ENCODE measurements at regions not wholly inside any gene's neighbourhood (a gene's known extent, or its start where the extent isn't known, plus 50 kb on each side); places are given as distances from the start of the nearest gene placed in this dataset.

GRCh38 chr6:14193524-14193923 is 76.0 kb downstream of the CD83 start:
- Histone ChIP-seq H4K20me1 (ENCODE audit: insufficient read depth, low read length) (no peaks in the 10 kb centered on the region), H3K79me2 (ENCODE audit: insufficient read depth, low read depth, low read length) (no peaks in the 10 kb centered on the region), H3K4me2 (ENCODE audit: low read length) (no peak overlapping the region), H2AFZ (ENCODE audit: low read length) (no peak overlapping the region), H3K4me3 (ENCODE audit: low read depth, low read length, poor library complexity, severe bottlenecking) (no peak overlapping the region), H3K27ac (ENCODE audit: low read depth, low read length, poor library complexity, severe bottlenecking) (no peak overlapping the region), H3K4me1 (ENCODE audit: insufficient read depth, low read length, poor library complexity, severe bottlenecking) (no peaks in the 10 kb centered on the region), H3K36me3 (ENCODE audit: insufficient read depth, low read length) (no peaks in the 10 kb centered on the region), H3K9me3 (ENCODE audit: low read length) (no peaks in the 10 kb centered on the region), H3K9me2 (ENCODE audit: insufficient read depth, low read length) (no peaks in the 10 kb centered on the region)
- ChIA-PET CTCF (ENCODE audit: unreplicated experiment) (no interaction called here), POLR2A (interaction anchor here (0.7 kb wide), 1 partner anchor 31 kb away, joined by 4 read pairs; no protein-coding TSS in a partner anchor)
- BruUV-seq (replicated peaks), result no TSS peak
- DNase-seq (ENCODE audit: low spot score), result no peak
- TF ChIP-seq, protein P1, sequence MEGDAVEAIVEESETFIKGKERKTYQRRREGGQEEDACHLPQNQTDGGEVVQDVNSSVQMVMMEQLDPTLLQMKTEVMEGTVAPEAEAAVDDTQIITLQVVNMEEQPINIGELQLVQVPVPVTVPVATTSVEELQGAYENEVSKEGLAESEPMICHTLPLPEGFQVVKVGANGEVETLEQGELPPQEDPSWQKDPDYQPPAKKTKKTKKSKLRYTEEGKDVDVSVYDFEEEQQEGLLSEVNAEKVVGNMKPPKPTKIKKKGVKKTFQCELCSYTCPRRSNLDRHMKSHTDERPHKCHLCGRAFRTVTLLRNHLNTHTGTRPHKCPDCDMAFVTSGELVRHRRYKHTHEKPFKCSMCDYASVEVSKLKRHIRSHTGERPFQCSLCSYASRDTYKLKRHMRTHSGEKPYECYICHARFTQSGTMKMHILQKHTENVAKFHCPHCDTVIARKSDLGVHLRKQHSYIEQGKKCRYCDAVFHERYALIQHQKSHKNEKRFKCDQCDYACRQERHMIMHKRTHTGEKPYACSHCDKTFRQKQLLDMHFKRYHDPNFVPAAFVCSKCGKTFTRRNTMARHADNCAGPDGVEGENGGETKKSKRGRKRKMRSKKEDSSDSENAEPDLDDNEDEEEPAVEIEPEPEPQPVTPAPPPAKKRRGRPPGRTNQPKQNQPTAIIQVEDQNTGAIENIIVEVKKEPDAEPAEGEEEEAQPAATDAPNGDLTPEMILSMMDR (conservative IDR thresholded peaks at IDR 0.05; ENCODE audit: low read length), result no peak
- TF ChIP-seq EZH2phosphoT487 (IDR thresholded peaks at IDR 0.05; ENCODE audit: borderline replicate concordance, low read depth, low read length), result no peak
- intact Hi-C loops (cut with micrococcal nuclease; ENCODE audit: unreplicated experiment), result no loop called here

GRCh38 chr6:14194483-14194882 is 76.9 kb downstream of the CD83 start:
- no TSS peak for BruUV-seq (replicated peaks)
- Histone ChIP-seq H3K4me3 (ENCODE audit: low read depth, low read length, poor library complexity, severe bottlenecking) (no peak overlapping the region), H3K4me2 (ENCODE audit: low read length) (no peak overlapping the region), H3K27ac (ENCODE audit: low read depth, low read length, poor library complexity, severe bottlenecking) (no peak overlapping the region), H2AFZ (ENCODE audit: low read length) (no peak overlapping the region), H3K4me1 (ENCODE audit: insufficient read depth, low read length, poor library complexity, severe bottlenecking) (no peaks in the 10 kb centered on the region), H4K20me1 (ENCODE audit: insufficient read depth, low read length) (no peaks in the 10 kb centered on the region), H3K9me3 (ENCODE audit: low read length) (no peaks in the 10 kb centered on the region), H3K9me2 (ENCODE audit: insufficient read depth, low read length) (no peaks in the 10 kb centered on the region), H3K36me3 (ENCODE audit: insufficient read depth, low read length) (no peaks in the 10 kb centered on the region), H3K79me2 (ENCODE audit: insufficient read depth, low read depth, low read length) (no peaks in the 10 kb centered on the region)
- no peak for TF ChIP-seq EZH2phosphoT487 (IDR thresholded peaks at IDR 0.05; ENCODE audit: borderline replicate concordance, low read depth, low read length)
- TF ChIP-seq, protein P1 (conservative IDR thresholded peaks at IDR 0.05; ENCODE audit: low read length), result no peak
- ChIA-PET CTCF (ENCODE audit: unreplicated experiment) (no interaction called here), POLR2A (interaction anchor here (0.6 to 0.7 kb wide), 3 partner anchors 16 to 635 kb away, joined by 3 to 4 read pairs (median 3); no protein-coding TSS in a partner anchor)
- intact Hi-C loops (cut with micrococcal nuclease; ENCODE audit: unreplicated experiment), result no loop called here
- no peak for DNase-seq (ENCODE audit: low spot score)

- Histone ChIP-seq H3K9me2 (ENCODE audit: insufficient read depth, low read length) (no peaks in the 10 kb centered on the region), H3K27ac (ENCODE audit: low read depth, low read length, poor library complexity, severe bottlenecking) (no peak overlapping the region), H3K9me3 (ENCODE audit: low read length) (no peaks in the 10 kb centered on the region), H3K79me2 (ENCODE audit: insufficient read depth, low read depth, low read length) (no peaks in the 10 kb centered on the region), H3K4me1 (ENCODE audit: insufficient read depth, low read length, poor library complexity, severe bottlenecking) (no peaks in the 10 kb centered on the region), H4K20me1 (ENCODE audit: insufficient read depth, low read length) (no peaks in the 10 kb centered on the region), H3K4me2 (ENCODE audit: low read length) (no peak overlapping the region), H3K4me3 (ENCODE audit: low read depth, low read length, poor library complexity, severe bottlenecking) (no peak overlapping the region), H3K36me3 (ENCODE audit: insufficient read depth, low read length) (no peaks in the 10 kb centered on the region), H2AFZ (ENCODE audit: low read length) (no peak overlapping the region)
- TF ChIP-seq, protein P1 (conservative IDR thresholded peaks at IDR 0.05; ENCODE audit: low read length), result no peak
- no peak for TF ChIP-seq EZH2phosphoT487 (IDR thresholded peaks at IDR 0.05; ENCODE audit: borderline replicate concordance, low read depth, low read length)
- CTCF ChIA-PET (ENCODE audit: unreplicated experiment), result no interaction called here
- no TSS peak for BruUV-seq (replicated peaks)
- intact Hi-C loops (cut with micrococcal nuclease; ENCODE audit: unreplicated experiment), result no loop called here
- DNase-seq (ENCODE audit: low spot score), result no peak
- POLR2A ChIA-PET, result no interaction called here
Measured at GRCh38 chr6:14194976-14195375, 77.4 kb downstream of the CD83 start.
